H1 (cell line): ENCODE measurements at regions not wholly inside any gene's neighbourhood (a gene's known extent, or its start where the extent isn't known, plus 50 kb on each side); places are given as distances from the start of the nearest gene placed in this dataset.

Source experiments
- CTCF ChIA-PET: fragments of 300-600 bp; sonication (Branson Sonifier 250); formaldehyde crosslinking; loops from one replicate; lab custom pipeline; 2021; ENCODE audit not compliant: partially characterized antibody; lab: Charles Lee
- POLR2A ChIA-PET: fragments of 300-600 bp; sonication (Branson Sonifier 250); formaldehyde crosslinking; loops from one replicate; lab custom pipeline; 2021; ENCODE audit warnings: inconsistent platforms; ENCODE audit not compliant: partially characterized antibody; lab: Charles Lee
- DNase-seq, 2 experiments: peaks; one replicate each; pipeline versions ENCODE4 v3.0.0 to v3.0.0-alpha.2; 2010 to 2022; ENCODE audit warnings: low spot score in 2 of 2, low read depth in 1 of 2, mixed read lengths in 1 of 2
- FAIRE-seq: peaks from 2 replicates; lab custom pipeline; 2011; peaks lifted over from hg19 to GRCh38; lab: Jason Lieb, UNC
- H2AFZ ChIP-seq: 2 replicates; pipeline ENCODE4 v1.8.1; 2012; ENCODE audit warnings: low read length, inconsistent platforms
- H2AK5ac ChIP-seq: 2 replicates; pipeline ENCODE4 v1.6.1; 2013; ENCODE audit warnings: low read depth, low read length
- H2BK120ac ChIP-seq: replicated peaks from 2 replicates; pipeline ENCODE3; 2013; ENCODE audit warnings: low read depth, low read length, inconsistent platforms
- H2BK12ac ChIP-seq: 2 replicates; pipeline ENCODE4 v1.6.1; 2013; ENCODE audit warnings: low read depth, low read length
- H2BK15ac ChIP-seq: 2 replicates; pipeline ENCODE4 v1.6.1; 2013; ENCODE audit warnings: low read length
- H2BK20ac ChIP-seq: 2 replicates; pipeline ENCODE4 v1.6.1; 2013; ENCODE audit warnings: low read length
- H2BK5ac ChIP-seq: 2 replicates; pipeline ENCODE4 v1.6.1; 2013; ENCODE audit warnings: low read depth, low read length
- H3K14ac ChIP-seq: 2 replicates; pipeline ENCODE4 v1.6.1; 2013; ENCODE audit warnings: inconsistent platforms; ENCODE audit not compliant: insufficient read length
- H3K18ac ChIP-seq: 2 replicates; pipeline ENCODE4 v1.6.1; 2013; ENCODE audit warnings: low read length; ENCODE audit errors: extremely low read depth
- H3K23ac ChIP-seq: 2 replicates; pipeline ENCODE4 v1.6.1; 2013; ENCODE audit warnings: inconsistent platforms; ENCODE audit not compliant: insufficient read length
- H3K23me2 ChIP-seq: 2 replicates; pipeline ENCODE4 v1.6.1; 2013; ENCODE audit warnings: low read depth, low read length
- H3K27ac ChIP-seq: 2 replicates; pipeline ENCODE4 v1.6.1; 2011; ENCODE audit warnings: low read depth, low read length, inconsistent platforms
- H3K27me3 ChIP-seq, 4 experiments: replicated peaks in 1 of 4; 1 replicate in 1 of 4; 2 replicates in 3 of 4; pipeline versions ENCODE4 v1.6.1 to v1.8.1; 2011 to 2013; ENCODE audit warnings: low read length in 3 of 4, mild to moderate bottlenecking in 3 of 4, inconsistent platforms in 2 of 4, mixed read lengths in 2 of 4, moderate library complexity in 1 of 4; ENCODE audit not compliant: control insufficient read depth in 3 of 4, insufficient read depth in 3 of 4; ENCODE audit errors: extremely low read depth in 1 of 4
- H3K36me3 ChIP-seq, 4 experiments: 2 replicates each; pipeline versions ENCODE4 v1.6.1 to v1.8.1; 2011 to 2013; ENCODE audit warnings: mild to moderate bottlenecking in 4 of 4, low read length in 3 of 4, moderate library complexity in 2 of 4, control low read depth in 1 of 4, inconsistent platforms in 1 of 4; ENCODE audit not compliant: insufficient read depth in 4 of 4, control insufficient read depth in 2 of 4
- H3K4ac ChIP-seq: replicated peaks from 2 replicates; pipeline ENCODE3; 2013; ENCODE audit warnings: low read length, low read depth, mixed read lengths, inconsistent platforms; ENCODE audit not compliant: insufficient read length
- H3K4me1 ChIP-seq, 4 experiments: replicated peaks in 1 of 4; 1 replicate in 1 of 4; 2 replicates in 3 of 4; pipeline versions ENCODE4 v1.6.1 to v1.8.1; 2011 to 2013; ENCODE audit warnings: low read length in 3 of 4, inconsistent platforms in 2 of 4, mixed read lengths in 1 of 4; ENCODE audit not compliant: insufficient read depth in 4 of 4, control insufficient read depth in 3 of 4
- H3K4me2 ChIP-seq, 2 experiments: 2 replicates each; pipeline versions ENCODE4 v1.6.1 to v1.8.1; 2011 to 2013; ENCODE audit warnings: low read depth in 2 of 2, low read length in 2 of 2, control low read depth in 1 of 2, inconsistent platforms in 1 of 2, mild to moderate bottlenecking in 1 of 2; ENCODE audit not compliant: insufficient read depth in 1 of 2
- H3K4me3 ChIP-seq, 4 experiments: fragments of 200-600, 300-600 bp in 1 of 4; sonication (generic), shearing (Covaris generic), sonication (Bioruptor Twin) in 1 of 4; 2 replicates each; pipeline versions ENCODE4 v1.5.1 to v1.8.1; 2011 to 2016; ENCODE audit warnings: low read length in 4 of 4, low read depth in 3 of 4, control low read depth in 2 of 4, inconsistent platforms in 2 of 4, mild to moderate bottlenecking in 2 of 4, mixed read lengths in 1 of 4, moderate library complexity in 1 of 4; ENCODE audit not compliant: insufficient read depth in 2 of 4; ENCODE audit errors: extremely low read depth in 1 of 4
- H3K56ac ChIP-seq: replicated peaks from 2 replicates; pipeline ENCODE3; 2013; ENCODE audit warnings: low read depth, mild to moderate bottlenecking, mixed read lengths, low read length, inconsistent platforms; ENCODE audit not compliant: insufficient read length
- H3K79me1 ChIP-seq: 2 replicates; pipeline ENCODE4 v1.6.1; 2013; ENCODE audit warnings: low read depth, low read length, control low read depth
- H3K79me2 ChIP-seq, 2 experiments: 2 replicates each; pipeline versions ENCODE4 v1.6.1 to v1.8.1; 2012 to 2013; ENCODE audit warnings: low read length in 2 of 2, mild to moderate bottlenecking in 2 of 2, inconsistent platforms in 1 of 2; ENCODE audit not compliant: insufficient read depth in 2 of 2, control insufficient read depth in 1 of 2
- H3K9ac ChIP-seq, 4 experiments: replicated peaks in 1 of 4; 1 replicate in 1 of 4; 2 replicates in 3 of 4; pipeline versions ENCODE4 v1.6.1 to v1.8.1; 2011 to 2013; ENCODE audit warnings: low read depth in 3 of 4, low read length in 3 of 4, control low read depth in 2 of 4, mild to moderate bottlenecking in 2 of 4, moderate library complexity in 2 of 4, inconsistent platforms in 1 of 4; ENCODE audit errors: extremely low read depth in 1 of 4
- H3K9me3 ChIP-seq, 2 experiments: 2 replicates each; pipeline versions ENCODE4 v1.6.1 to v1.8.1; 2012 to 2013; ENCODE audit warnings: mild to moderate bottlenecking in 2 of 2, moderate library complexity in 2 of 2, control low read depth in 1 of 2, inconsistent platforms in 1 of 2, low read depth in 1 of 2, low read length in 1 of 2, mixed read lengths in 1 of 2; ENCODE audit not compliant: insufficient read depth in 2 of 2
- H4K20me1 ChIP-seq, 2 experiments: replicated peaks in 1 of 2; 2 replicates each; pipeline versions ENCODE3 to v1.8.1; 2011 to 2013; ENCODE audit warnings: inconsistent platforms in 2 of 2, low read length in 2 of 2, mild to moderate bottlenecking in 1 of 2; ENCODE audit not compliant: insufficient read depth in 2 of 2, control insufficient read depth in 1 of 2
- H4K5ac ChIP-seq: 2 replicates; pipeline ENCODE4 v1.6.1; 2013; ENCODE audit warnings: low read length, low read depth, mixed read lengths, inconsistent platforms; ENCODE audit not compliant: insufficient read length
- H4K8ac ChIP-seq: 2 replicates; pipeline ENCODE4 v1.8.0; 2013; ENCODE audit warnings: mild to moderate bottlenecking, moderate library complexity, low read length, inconsistent platforms; ENCODE audit not compliant: insufficient read depth; ENCODE audit errors: extremely low read depth
- H4K91ac ChIP-seq: replicated peaks from 2 replicates; pipeline ENCODE3; 2013; ENCODE audit warnings: low read length, mixed read lengths, inconsistent platforms; ENCODE audit not compliant: insufficient read length
- ASH2L ChIP-seq: fragments of 200-600, 300-600 bp; sonication (generic); IDR thresholded peaks from one replicate; pipeline ENCODE4 v1.7.1; 2017; ENCODE audit warnings: low read length
- CBX5 ChIP-seq: fragments of 300-800, 300-1000 bp; sonication (generic); IDR thresholded peaks from 2 replicates; pipeline ENCODE4 v1.7.1; 2016; ENCODE audit warnings: antibody characterized with exemption, low read length, low read depth
- CHD1 ChIP-seq: IDR thresholded peaks from 2 replicates; pipeline ENCODE4 v1.6.1; 2012; ENCODE audit warnings: low read depth, low read length, improper control_type of control experiment
- CHD2 ChIP-seq: IDR thresholded peaks from 2 replicates; pipeline ENCODE4 v1.6.1; 2012; ENCODE audit warnings: low read length, improper control_type of control experiment
- JUND ChIP-seq: IDR thresholded peaks from 2 replicates; pipeline ENCODE4 v1.6.1; 2011; ENCODE audit warnings: mild to moderate bottlenecking, improper control_type of control experiment, low read length
- KDM4A ChIP-seq: IDR thresholded peaks from one replicate; pipeline ENCODE4 v1.7.1; 2012; ENCODE audit warnings: low read depth, mild to moderate bottlenecking, moderate library complexity, low read length, inconsistent platforms; ENCODE audit not compliant: severe bottlenecking
- KDM5A ChIP-seq: fragments of 200-600 bp; IDR thresholded peaks from 2 replicates; pipeline ENCODE4 v1.7.1; 2012; ENCODE audit warnings: mild to moderate bottlenecking, low read length, inconsistent platforms, mixed read lengths
- SUZ12 ChIP-seq: fragments of 200-600 bp; sonication (generic); IDR thresholded peaks from 2 replicates; pipeline ENCODE4 v1.6.1; 2012; ENCODE audit warnings: mild to moderate bottlenecking, inconsistent platforms, low read length, moderate library complexity, mixed read lengths
- TEAD4 ChIP-seq: IDR thresholded peaks from 2 replicates; pipeline ENCODE4 v1.6.1; 2012; ENCODE audit warnings: low read depth, low read length, inconsistent platforms, mixed read lengths
- WGBS, 2 experiments: shearing (Covaris generic) in 1 of 2; methylation state at CpG; one replicate each; pipeline versions ENCODE4 v1.1.6 to v1.1.7; 2013 to 2015; ENCODE audit warnings: low lambda C conversion rate in 2 of 2, mixed read lengths in 2 of 2, inconsistent platforms in 1 of 2, low coverage in 1 of 2, missing lambda C conversion rate in 1 of 2; ENCODE audit not compliant: insufficient replicate concordance in 2 of 2, insufficient coverage in 1 of 2, insufficient read length in 1 of 2; ENCODE audit errors: extremely low coverage in 1 of 2, missing lambda C conversion rate in 1 of 2; 5-methylcytosine and 5-hydroxymethylcytosine counted together
- TF ChIP-seq, protein P1 (sequence below), 3 experiments: IDR thresholded peaks; 1 replicate in 2 of 3; 2 replicates in 1 of 3; pipeline versions ENCODE4 v1.5.1 to v1.6.1; 2011; ENCODE audit warnings: low read length in 3 of 3, mild to moderate bottlenecking in 3 of 3, inconsistent platforms in 2 of 3, low read depth in 1 of 3, moderate library complexity in 1 of 3; ENCODE audit not compliant: insufficient read depth in 1 of 3; ENCODE audit errors: control extremely low read depth in 1 of 3

DNA sequence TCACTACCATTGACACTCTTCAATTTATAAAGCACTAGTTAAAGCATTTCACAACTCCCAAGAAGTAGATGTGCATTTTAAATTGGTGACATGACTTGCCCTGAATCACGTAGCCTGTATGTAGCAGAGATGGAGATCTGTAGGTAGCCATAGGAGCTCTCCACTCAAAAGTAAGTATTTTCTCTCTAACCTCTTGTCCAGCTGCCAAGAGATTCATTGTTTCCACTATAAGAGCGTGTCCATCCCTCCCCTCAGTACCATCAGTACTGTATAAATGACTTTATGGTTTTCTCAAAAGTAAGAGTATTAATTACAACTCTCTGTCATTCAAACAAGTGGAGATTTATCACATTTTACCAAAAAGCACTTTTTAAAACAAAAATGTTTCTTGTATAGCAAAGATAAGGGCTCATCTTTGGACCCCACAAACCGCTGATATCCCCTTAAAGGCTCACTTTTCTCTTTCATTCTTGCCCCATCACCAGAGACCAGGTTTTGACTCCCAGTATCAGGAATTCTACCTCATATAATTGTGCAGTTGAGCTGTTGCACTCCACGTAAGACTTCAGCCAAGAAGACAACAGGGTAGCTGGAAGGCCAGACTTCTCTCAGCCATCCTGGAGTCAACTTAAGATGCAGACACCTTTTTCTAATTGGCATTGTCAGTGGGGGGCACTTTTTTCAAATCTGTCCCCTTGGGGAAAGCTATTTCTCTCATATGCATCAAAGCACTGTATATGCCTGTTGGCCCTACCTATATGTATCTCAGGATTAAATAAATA, 78.0 kb upstream of the GALNT5 start:
- no peaks in the 10 kb centered on the region for H3K79me1 ChIP-seq
- no peaks in the 10 kb centered on the region for H3K36me3 ChIP-seq
- H2BK5ac ChIP-seq = no peak overlapping the region
- H4K20me1 ChIP-seq = no peaks in the 10 kb centered on the region
- no peaks in the 10 kb centered on the region for H3K79me2 ChIP-seq
- no peaks in the 10 kb centered on the region for H3K4me1 ChIP-seq
- no peak overlapping the region for H2BK15ac ChIP-seq
- H3K4me3 ChIP-seq = no peak overlapping the region
- H4K91ac ChIP-seq = no peak overlapping the region
- no peak overlapping the region for H2AK5ac ChIP-seq
- 89% methylated on average over 4 of the region's 4 CpGs; no CpG with 5 or more reads in 1 of the 2 experiments for WGBS, 2 experiments
- no peak overlapping the region for H3K4ac ChIP-seq
- H3K9me3 ChIP-seq = no peaks in the 10 kb centered on the region
- H3K14ac ChIP-seq = no peak overlapping the region
- H2BK120ac ChIP-seq = no peak overlapping the region
- no peak overlapping the region for H3K18ac ChIP-seq
- DNase-seq = no peak
- H3K56ac ChIP-seq = no peak overlapping the region
- H3K27me3 ChIP-seq = no peaks in the 10 kb centered on the region
- no peaks in the 10 kb centered on the region for H3K23me2 ChIP-seq
- H3K23ac ChIP-seq = no peak overlapping the region
- POLR2A ChIA-PET = interaction anchor here (0.8 kb wide), 1 partner anchor 939 kb away, joined by 3 read pairs; no protein-coding TSS in a partner anchor
- no peak overlapping the region for H2BK12ac ChIP-seq
- no peak overlapping the region for H3K4me2 ChIP-seq
- FAIRE-seq = no peak
- H3K9ac ChIP-seq = no peak overlapping the region
- TF ChIP-seq, protein P1, sequence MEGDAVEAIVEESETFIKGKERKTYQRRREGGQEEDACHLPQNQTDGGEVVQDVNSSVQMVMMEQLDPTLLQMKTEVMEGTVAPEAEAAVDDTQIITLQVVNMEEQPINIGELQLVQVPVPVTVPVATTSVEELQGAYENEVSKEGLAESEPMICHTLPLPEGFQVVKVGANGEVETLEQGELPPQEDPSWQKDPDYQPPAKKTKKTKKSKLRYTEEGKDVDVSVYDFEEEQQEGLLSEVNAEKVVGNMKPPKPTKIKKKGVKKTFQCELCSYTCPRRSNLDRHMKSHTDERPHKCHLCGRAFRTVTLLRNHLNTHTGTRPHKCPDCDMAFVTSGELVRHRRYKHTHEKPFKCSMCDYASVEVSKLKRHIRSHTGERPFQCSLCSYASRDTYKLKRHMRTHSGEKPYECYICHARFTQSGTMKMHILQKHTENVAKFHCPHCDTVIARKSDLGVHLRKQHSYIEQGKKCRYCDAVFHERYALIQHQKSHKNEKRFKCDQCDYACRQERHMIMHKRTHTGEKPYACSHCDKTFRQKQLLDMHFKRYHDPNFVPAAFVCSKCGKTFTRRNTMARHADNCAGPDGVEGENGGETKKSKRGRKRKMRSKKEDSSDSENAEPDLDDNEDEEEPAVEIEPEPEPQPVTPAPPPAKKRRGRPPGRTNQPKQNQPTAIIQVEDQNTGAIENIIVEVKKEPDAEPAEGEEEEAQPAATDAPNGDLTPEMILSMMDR (IDR thresholded peaks at IDR 0.05; ENCODE audit: control extremely low read depth in 1 of 3, insufficient read depth in 1 of 3, low read depth in 1 of 3, low read length in 3 of 3) = no peak
- TF ChIP-seq CHD1 (no peak), SUZ12 (no peak), CBX5 (no peak), JUND (no peak), KDM5A (no peak), TEAD4 (no peak), KDM4A (no peak), ASH2L (no peak), CHD2 (no peak)
- no peak overlapping the region for H4K5ac ChIP-seq
- no peak overlapping the region for H4K8ac ChIP-seq
- no peak overlapping the region for H2BK20ac ChIP-seq
- CTCF ChIA-PET = interaction anchor here (0.6 to 5.4 kb wide), 15 partner anchors 11 to 1810 kb away, joined by 3 to 20 read pairs (median 3); no protein-coding TSS in a partner anchor
- H3K27ac ChIP-seq = no peak overlapping the region
- no peak overlapping the region for H2AFZ ChIP-seq
